ENCODE measurements at regions not wholly inside any gene's neighbourhood (a gene's known extent, or its start where the extent isn't known, plus 50 kb on each side); places are given as distances from the start of the nearest gene placed in this dataset.

DNA sequence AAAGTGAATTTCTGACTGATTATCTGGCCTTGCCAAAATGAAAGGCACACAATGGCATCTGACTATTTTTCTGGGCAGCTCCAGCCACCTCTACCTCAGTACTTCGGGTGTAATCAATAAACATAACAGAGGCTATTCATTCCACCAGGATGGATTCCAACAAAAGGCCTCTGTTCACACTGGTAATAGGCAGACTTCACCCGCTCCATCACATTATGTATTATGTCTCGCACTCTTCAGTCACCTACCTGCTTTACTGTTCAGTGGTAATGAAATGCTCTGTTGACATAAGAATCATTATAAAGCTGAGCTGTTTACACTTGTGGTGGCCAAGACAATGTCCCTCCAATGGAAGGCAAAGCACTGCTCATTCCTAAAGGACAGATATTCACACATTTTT, 1333.7 kb upstream of the WWC1 start:
- TF ChIP-seq, protein P1, sequence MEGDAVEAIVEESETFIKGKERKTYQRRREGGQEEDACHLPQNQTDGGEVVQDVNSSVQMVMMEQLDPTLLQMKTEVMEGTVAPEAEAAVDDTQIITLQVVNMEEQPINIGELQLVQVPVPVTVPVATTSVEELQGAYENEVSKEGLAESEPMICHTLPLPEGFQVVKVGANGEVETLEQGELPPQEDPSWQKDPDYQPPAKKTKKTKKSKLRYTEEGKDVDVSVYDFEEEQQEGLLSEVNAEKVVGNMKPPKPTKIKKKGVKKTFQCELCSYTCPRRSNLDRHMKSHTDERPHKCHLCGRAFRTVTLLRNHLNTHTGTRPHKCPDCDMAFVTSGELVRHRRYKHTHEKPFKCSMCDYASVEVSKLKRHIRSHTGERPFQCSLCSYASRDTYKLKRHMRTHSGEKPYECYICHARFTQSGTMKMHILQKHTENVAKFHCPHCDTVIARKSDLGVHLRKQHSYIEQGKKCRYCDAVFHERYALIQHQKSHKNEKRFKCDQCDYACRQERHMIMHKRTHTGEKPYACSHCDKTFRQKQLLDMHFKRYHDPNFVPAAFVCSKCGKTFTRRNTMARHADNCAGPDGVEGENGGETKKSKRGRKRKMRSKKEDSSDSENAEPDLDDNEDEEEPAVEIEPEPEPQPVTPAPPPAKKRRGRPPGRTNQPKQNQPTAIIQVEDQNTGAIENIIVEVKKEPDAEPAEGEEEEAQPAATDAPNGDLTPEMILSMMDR (IDR thresholded peaks at IDR 0.05): no peak
- TF ChIP-seq POLR2A (IDR thresholded peaks at IDR 0.05): no peak
